Esophagus squamous epithelium (tissue), 4 donors: ENCODE measurements at regions not wholly inside any gene's neighbourhood (a gene's known extent, or its start where the extent isn't known, plus 50 kb on each side); places are given as distances from the start of the nearest gene placed in this dataset.

Source experiments
- POLR2A ChIP-seq, 4 donors: fragments of 450-650 bp; IDR thresholded peaks; one replicate each; pipeline ENCODE4 v1.6.1; 2017; ENCODE audit warnings: antibody characterized with exemption in 4 of 4, mild to moderate bottlenecking in 4 of 4, moderate library complexity in 3 of 4
- TF ChIP-seq, protein P1 (sequence below), 6 experiments: fragments of 450-650 bp in 4 of 6; fragments of 200-600 bp in 2 of 6; sonication (generic) in 2 of 6; IDR thresholded peaks; one replicate each; pipeline ENCODE4 v1.5.1; 2016 to 2019; ENCODE audit warnings: antibody characterized with exemption in 6 of 6, mild to moderate bottlenecking in 4 of 6, moderate library complexity in 4 of 6

DNA sequence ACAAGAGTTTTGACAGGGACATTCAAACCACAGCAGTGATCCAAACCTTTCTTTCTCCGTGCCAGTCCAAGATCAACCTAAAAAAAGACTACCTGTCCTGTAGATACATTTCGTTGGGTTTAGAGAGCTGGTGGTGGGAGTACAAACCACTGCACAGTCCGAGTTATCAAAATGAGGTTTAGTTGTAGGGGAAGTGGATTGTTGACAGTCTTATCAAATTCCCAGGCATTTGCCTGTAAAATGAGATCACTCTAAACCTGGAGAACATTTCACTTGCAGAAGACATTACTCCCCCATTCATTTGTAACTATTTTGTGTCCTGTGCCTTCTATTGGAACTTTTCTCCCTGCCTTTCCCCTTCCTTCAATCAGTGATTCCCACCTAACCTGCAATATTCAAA is 469.6 kb upstream of the JARID2 start:
- TF ChIP-seq, protein P1, sequence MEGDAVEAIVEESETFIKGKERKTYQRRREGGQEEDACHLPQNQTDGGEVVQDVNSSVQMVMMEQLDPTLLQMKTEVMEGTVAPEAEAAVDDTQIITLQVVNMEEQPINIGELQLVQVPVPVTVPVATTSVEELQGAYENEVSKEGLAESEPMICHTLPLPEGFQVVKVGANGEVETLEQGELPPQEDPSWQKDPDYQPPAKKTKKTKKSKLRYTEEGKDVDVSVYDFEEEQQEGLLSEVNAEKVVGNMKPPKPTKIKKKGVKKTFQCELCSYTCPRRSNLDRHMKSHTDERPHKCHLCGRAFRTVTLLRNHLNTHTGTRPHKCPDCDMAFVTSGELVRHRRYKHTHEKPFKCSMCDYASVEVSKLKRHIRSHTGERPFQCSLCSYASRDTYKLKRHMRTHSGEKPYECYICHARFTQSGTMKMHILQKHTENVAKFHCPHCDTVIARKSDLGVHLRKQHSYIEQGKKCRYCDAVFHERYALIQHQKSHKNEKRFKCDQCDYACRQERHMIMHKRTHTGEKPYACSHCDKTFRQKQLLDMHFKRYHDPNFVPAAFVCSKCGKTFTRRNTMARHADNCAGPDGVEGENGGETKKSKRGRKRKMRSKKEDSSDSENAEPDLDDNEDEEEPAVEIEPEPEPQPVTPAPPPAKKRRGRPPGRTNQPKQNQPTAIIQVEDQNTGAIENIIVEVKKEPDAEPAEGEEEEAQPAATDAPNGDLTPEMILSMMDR (IDR thresholded peaks at IDR 0.05) = no peak
- TF ChIP-seq POLR2A (IDR thresholded peaks at IDR 0.05) = no peak
